Brain pericyte (primary cell): ENCODE measurements at regions not wholly inside any gene's neighbourhood (a gene's known extent, or its start where the extent isn't known, plus 50 kb on each side); places are given as distances from the start of the nearest gene placed in this dataset.

Source experiments
- DNase-seq: peaks from one replicate; pipeline ENCODE4 v3.0.0-alpha.2; 2012; ENCODE audit warnings: low read depth, low spot score

DNA sequence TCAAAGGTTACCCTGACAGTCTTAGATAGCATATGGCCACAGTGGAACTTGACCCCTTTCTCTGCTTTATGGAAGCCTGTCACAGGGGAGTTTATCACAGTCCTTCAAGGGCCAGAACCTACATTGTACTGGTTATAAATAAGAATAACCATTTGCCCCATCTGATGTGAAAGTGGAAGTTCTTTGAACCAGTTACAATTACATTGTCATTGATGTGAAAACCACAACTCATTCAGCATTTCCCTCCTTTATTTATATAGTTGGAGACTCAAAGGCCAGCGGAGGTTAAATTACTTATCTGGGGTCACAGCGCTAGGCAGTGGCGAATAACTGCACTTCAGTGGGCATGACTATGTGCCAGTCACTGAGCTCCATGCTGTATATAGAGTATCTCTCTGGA lies 60.5 kb upstream of the TBC1D5 start:
- no peak for DNase-seq

DNA sequence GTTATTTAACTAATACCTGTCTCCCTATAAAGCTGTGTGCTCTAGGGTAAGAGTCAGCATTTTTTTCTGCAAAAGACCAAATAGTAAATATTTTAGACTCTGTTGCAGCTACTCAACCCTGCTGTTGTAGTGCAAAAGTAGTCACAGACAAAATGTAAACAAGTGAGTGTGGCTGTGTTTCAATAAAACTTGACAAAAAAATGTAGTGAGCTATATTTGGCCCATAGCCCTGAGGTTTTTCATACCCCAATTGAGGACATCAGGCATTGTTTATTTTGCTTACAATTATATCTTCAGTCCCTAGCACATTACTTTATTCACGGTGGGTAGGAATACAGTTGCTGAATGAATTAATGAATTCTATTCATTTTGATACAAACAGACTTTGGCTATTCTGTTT lies 58.7 kb upstream of the TBC1D5 start:
- no peak for DNase-seq

DNA sequence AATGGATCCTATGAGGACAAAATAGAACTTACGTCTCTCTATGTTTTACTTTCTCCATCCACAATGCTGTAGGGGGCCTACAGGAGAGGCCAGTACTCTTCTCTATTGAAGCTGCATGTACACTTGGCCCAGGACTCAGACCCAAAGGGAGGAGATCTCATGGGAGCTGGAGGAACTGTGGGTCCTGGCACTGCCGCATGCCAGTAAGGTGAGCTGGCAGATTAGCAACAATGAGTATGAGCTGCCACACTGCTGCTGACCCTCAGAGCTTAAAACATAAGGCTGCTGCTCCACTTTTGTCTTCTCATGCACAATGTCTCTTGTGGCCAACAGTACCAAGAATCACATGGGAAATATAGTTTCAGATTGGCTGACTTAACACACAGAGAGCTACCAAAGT lies 57.8 kb upstream of the TBC1D5 start:
- no peak for DNase-seq

DNA sequence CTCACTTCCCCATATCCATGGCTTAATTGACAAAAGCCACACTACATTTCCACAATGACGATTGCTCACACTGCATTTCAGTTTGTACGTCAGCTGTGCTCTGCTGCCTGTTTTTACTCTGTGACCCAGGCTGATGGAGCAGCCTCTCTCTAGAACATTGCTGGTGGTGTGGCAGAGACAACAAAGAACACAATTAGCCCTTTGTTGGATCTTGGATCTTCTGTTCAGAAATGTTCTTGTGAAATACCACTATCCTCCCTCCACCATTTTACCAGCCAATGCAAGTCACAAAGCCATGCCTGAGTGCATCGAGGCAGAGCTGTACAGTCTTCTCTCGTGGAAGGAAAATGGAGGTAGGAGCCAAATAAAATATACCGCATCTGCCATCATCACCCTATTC lies 56.9 kb upstream of the TBC1D5 start:
- no peak for DNase-seq

DNA sequence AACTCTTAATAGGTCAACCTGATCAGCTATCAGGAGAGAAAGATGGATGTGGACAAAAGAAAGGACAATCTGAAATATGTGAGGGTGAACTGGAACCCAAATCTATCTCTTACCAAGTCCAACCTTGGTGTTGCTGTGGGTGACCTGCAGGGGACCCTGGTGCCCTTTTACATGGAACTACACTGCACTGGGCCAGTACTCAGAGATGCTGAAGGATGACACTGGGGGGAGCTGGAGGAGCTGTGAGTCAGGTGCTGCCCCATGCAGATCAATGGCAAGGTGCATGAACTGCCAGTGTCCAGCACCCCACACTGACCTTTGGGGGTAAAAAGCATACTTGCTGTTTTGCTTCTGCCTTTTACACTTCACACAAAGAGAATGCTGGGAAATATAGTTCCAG lies 55.6 kb upstream of the TBC1D5 start:
- DNase-seq: no peak

DNA sequence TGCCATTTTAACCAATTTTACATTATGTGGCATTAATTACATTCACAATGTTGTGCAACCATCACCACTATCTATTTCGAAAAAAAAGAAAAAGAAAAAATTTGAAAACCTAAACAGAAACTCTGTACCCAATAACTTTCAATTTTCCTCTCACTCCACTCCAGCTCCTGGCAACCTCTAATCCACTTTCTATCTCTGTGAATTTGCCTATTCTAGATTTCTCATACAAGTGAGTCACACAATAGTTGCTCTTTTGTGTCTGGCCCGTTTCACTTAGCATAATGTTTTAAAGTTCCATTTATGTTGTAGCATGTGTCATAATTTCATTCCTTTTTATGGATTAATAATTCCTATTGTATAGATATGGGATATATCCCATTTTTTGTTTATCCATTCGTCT lies 53.3 kb upstream of the TBC1D5 start:
- DNase-seq: no peak

DNA sequence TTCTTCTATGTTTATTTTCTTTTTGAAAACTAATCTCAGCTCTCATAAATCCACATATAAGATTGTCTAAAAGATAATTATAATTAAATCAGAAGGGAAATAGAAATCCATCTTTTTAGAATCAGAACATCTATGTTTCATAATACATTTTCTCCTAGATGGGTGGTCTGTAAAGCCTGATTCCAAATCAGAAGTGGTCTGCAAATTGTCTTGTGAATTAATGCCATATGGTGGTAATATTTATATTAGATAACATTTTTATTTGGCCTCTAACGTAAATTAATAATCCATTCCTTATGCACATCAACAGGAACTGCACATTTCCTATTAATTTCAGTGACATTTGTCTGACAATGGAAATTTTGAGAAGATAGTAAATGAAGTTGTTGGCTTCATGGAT lies 52.8 kb upstream of the TBC1D5 start:
- DNase-seq: no peak

DNA sequence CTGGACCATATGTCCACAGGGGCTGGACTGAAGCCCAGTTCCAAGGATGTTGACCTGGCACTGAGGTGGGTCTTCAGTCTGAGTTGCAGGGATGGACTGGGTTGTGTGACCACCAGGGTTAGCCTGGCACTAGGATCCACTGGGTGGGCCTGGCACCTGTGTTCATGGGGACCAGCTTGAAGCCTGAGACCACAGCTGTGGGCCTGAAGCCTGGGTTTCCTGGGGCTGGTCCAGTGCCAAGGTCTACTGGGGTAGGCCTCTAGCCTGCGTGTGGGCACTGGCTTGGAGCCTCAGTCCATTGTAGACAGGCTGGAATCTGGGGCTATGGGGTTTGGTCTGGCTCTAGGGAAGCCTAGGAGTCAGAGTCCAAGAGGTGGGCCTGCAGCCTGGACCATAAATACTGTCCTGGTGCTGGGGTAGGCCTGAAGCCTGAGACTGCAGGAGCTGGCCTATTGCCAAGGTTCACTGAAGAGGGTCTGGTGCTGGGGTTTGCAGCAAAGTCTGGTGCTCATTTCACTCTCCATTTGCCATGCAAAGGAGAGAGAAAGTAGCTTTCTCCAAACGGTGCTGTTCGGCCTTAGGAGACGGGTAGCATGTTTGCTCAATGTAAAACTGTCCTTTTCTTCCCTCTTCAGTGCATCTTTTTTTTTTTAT lies 51.2 kb upstream of the TBC1D5 start:
- no peak for DNase-seq
